ENCODE measurements at regions not wholly inside any gene's neighbourhood (a gene's known extent, or its start where the extent isn't known, plus 50 kb on each side); places are given as distances from the start of the nearest gene placed in this dataset.

GRCh38 chr1:219788700-219789099, 139.7 kb downstream of the SLC30A10 start:
- no peak for TF ChIP-seq POLR2A (IDR thresholded peaks at IDR 0.05; ENCODE audit: low read length)
- no peak for TF ChIP-seq GATA1 (IDR thresholded peaks at IDR 0.05; ENCODE audit: low read depth, low read length)
